Activated CD4-positive, alpha-beta T cell treated with anti-CD3 and anti-CD28 coated beads for 48 hours (primary cell): ENCODE measurements at regions not wholly inside any gene's neighbourhood (a gene's known extent, or its start where the extent isn't known, plus 50 kb on each side); places are given as distances from the start of the nearest gene placed in this dataset.
"Not testable (repeated sequence)": the region's sequence is repeated elsewhere in the genome, so short reads cannot be mapped to it uniquely, and the experiment has no call there.

ENCODE experiments used
- DNase-seq: peaks from one replicate; pipeline ENCODE4 v3.0.0-alpha.2; 2020

- DNase-seq, result no peak
Measured at GRCh38 chr5:58357121-58357520, 102.8 kb downstream of the PLK2 start.

GRCh38 chr5:58356662-58357061, 103.2 kb downstream of the PLK2 start:
- DNase-seq, result no peak

- DNase-seq, result no peak
Measured at GRCh38 chr5:58354827-58355226, 105.1 kb downstream of the PLK2 start.

GRCh38 chr5:58353992-58354391, 105.9 kb downstream of the PLK2 start:
- DNase-seq, result no peak

GRCh38 chr5:58351190-58351589, 108.7 kb downstream of the PLK2 start:
- DNase-seq, result no peak

- DNase-seq, result no peak
Measured at GRCh38 chr5:58348996-58349728, 110.7 kb downstream of the PLK2 start.

GRCh38 chr5:58346041-58346440, 113.8 kb downstream of the PLK2 start:
- DNase-seq, result no peak

GRCh38 chr5:58341476-58341875, 118.4 kb downstream of the PLK2 start:
- DNase-seq, result no peak

- no peak for DNase-seq
Measured at GRCh38 chr5:58335518-58335917, 124.4 kb downstream of the PLK2 start.

- DNase-seq, result no peak
Measured at GRCh38 chr5:58334035-58334434, 125.9 kb downstream of the PLK2 start.

GRCh38 chr5:58330781-58331180, 129.1 kb downstream of the PLK2 start:
- DNase-seq, result no peak

GRCh38 chr5:58327289-58327688, 132.6 kb downstream of the PLK2 start:
- no peak for DNase-seq

GRCh38 chr5:58326022-58326421, 133.9 kb downstream of the PLK2 start:
- no peak for DNase-seq

GRCh38 chr5:58322453-58322852, 137.4 kb downstream of the PLK2 start:
- no peak for DNase-seq

- DNase-seq, result no peak
Measured at GRCh38 chr5:58318468-58318867, 141.4 kb downstream of the PLK2 start.

- DNase-seq, result no peak
Measured at GRCh38 chr5:58317808-58318207, 142.1 kb downstream of the PLK2 start.

- no peak for DNase-seq
Measured at GRCh38 chr5:58317009-58317408, 142.9 kb downstream of the PLK2 start.

GRCh38 chr5:58315794-58316193, 144.1 kb downstream of the PLK2 start:
- DNase-seq, result no peak

GRCh38 chr5:58314356-58315210, 145.3 kb downstream of the PLK2 start:
- no peak for DNase-seq

- DNase-seq, result no peak
Measured at GRCh38 chr5:58312299-58312698, 147.6 kb downstream of the PLK2 start.

- no peak for DNase-seq
Measured at GRCh38 chr5:58311526-58311925, 148.4 kb downstream of the PLK2 start.

- DNase-seq, result not testable (repeated sequence)
Measured at GRCh38 chr5:58308384-58308783, 151.5 kb downstream of the PLK2 start.

GRCh38 chr5:58300346-58300895, 159.5 kb downstream of the PLK2 start:
- DNase-seq, result no peak

GRCh38 chr5:58299256-58299655, 160.6 kb downstream of the PLK2 start:
- DNase-seq, result no peak
